T-helper 2 cell (primary cell): ENCODE measurements at regions not wholly inside any gene's neighbourhood (a gene's known extent, or its start where the extent isn't known, plus 50 kb on each side); places are given as distances from the start of the nearest gene placed in this dataset.

Experiments
- DNase-seq, 5 experiments: peaks; one replicate each; pipeline versions ENCODE4 v3.0.0 to v3.0.0-alpha.2; 2012 to 2022

DNA sequence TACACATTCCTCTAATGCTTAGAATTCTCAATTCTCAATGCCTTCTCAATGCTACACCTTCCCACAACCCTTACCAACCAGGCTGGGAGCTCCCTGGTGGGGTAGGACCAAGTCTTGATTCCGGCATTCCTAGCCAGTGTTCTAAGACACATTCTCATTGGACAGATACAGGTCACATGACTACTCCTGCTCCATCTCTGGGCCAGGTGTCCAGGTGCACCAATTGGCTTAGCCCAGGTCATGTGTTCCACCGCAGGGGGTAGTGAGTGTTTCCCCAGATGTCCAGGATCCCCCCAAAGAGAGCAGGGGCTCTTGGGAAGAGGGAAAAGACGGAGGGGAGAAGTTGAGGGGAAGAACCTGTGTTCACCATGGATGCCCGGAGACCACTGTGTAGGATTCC is 58.7 kb upstream of the MLN start:
- DNase-seq: no peak

DNA sequence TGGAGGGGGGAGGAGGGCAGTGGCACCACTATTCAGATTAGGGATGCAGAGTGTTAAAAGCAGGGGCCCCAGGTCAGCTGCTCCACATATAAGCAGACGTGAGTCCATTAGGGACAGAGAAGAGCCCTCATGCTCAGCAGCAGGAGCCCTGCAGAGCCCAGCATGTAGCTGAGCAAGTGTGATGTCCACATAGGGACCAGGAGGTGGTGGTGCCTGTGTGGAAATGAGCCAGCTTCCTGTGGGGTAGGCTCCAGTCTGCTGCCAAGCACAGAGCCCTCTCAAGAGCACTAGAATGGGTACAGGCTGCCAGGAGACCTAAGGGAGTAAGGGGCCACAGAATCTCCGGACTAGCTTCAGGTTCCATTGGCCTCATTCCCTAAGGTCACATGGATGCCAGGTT is 57.9 kb upstream of the MLN start:
- peak in 1 of 5 experiments; percentile 38 for DNase-seq

DNA sequence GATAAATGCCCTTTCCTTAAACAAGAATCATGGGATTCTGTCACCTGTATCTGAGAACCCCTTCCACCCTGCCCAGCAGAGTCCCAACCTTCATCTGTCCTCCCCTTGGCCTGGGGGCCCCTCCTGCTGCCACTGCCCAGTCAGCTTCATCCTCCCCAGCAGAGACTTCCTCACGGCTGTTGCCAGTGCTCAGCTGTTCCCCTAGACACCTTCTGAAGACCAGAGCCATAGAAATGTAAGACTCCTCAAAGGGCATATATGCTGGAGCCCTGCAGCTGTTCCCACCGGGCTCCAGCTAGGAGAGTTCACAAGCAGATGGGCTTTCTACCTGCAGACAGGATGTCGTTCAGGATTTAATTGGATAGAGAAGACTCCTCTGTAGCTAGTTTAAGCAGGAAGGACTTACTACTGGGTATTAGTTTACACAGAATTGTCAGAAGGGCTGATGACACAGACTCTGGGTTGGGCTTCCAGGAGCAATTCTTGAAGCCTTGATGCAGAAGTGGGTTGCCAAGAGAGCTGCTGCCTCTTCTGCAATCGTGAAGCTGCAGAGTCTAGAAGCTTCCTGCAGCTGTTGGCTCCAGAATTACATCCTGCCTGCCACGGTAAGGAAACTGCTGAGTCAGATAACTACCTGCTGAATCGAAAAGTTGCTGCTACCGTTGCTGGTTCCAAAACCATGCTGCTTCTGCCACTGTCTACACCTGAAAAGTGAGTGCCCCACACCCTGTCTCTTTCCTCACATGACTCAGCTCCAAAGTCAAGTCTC is 57.1 kb upstream of the MLN start:
- DNase-seq: peak in 1 of 5 experiments; percentile 88

DNA sequence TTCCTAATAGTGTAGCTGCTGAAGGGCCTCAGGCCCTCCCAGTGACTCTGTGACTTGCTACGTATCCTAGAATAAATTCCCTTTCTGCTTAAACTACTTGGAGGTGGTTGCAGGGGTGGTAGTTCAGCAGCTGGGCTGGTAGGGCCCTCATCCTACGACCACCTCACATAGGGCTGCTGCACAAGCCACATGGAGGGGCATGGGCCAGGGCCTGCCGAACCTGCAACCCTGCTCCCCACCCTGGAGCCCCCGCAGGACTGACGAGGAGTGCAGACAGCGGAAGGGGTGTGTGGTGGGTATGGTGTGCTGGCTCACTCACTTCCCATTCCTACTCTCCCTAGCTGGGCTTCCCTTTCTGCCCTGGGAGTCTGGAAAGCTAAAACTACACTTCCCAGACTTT is 56.2 kb upstream of the MLN start:
- no peak for DNase-seq

DNA sequence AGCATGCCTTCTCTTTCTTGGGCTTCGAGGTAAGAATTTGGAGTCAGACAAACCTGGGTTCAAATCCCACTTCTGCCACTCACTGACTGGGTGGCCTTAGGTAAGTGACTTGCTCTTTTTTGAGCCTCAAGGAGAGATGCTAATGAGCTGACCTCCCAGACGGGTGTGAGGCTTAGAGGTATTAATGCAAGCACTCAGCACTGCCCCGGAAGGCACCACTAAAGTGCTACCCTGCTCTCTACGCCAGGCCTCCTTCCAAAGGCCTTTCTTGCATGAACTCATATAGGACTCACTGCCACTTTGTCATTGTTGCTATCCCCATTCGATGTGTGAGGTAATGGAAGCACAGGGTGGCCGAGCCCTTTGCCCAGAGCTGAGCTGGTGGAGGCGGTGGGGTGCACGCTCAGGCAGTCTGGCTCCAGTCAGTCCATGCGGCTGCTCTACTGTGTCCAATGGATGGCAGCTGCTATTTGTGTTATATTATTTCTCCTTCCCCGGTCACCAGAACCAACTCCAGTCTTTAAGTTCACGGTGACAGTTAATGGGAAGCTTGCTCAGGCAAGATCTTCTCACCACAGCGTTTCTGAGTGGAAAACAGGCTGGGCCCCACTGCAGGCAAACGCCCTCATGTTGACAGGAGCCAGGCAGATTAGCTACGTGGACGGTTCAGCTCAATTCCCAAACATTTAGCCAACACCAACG is 55.2 kb upstream of the MLN start:
- DNase-seq: no peak

DNA sequence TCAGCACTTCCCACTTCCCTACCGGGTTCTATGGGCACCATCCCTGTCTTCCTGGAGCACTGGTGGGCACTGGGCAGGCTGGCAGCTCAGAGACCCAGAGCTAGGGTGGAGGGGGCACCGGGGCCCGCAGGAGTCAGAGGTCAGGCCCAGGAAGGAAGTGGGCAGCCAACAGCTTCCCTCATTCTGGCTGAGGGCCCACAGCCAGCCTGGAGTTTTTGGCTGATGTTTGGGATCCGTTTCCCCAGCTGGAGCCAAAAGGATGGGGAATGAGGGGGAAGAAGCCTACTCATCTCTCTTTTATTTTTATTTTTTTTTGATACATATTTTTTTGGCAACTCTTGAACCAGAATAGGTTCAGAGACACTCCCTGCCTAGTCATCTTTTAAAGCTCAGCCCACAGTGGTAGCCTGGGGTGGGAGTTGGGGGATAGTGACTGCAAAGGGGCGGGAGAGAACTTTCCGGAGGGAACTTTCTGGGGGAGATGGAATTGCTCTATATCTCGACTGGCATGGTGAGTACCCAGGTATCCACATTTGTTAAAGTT is 54.2 kb upstream of the MLN start:
- no peak for DNase-seq

DNA sequence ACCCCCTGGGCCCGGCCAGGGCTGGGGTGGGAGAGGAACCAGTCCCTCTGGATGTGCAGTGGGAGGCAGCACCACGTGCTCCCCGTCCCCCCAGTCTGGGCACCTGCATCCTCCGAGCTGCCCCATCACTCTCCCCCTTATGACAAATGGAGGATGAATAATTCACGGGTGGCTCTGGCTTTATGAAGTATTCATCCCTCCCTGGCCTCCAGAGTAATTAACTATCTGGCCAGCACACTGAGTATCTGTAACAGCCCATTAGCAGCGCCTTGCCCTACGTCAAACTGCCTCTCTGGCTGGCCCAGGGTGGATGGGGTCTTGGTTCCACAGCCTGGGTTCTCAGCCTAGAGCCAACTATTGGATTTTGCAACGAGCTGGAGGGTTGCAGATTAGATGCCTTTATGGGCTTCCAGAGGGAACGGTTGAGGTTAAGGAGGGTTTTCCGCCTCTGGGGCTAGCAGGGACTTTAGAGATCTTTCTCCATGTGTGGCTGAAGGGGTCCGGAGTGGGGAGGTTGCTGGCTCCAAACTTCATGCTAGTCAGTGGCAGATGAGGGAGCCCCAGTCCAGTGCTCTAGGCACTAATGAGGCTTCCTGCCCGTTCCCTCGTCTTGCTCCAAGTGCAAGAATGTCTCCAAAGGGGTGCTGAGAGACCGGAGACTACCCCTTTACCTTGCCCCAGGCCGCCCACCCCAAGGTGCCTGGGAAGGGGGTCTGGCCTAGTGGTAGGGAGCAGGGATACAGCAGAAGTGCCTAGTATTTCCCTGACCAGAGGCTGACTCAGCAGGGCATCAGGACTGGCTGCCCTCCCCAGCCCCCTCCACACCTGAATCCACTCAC is 53.5 kb upstream of the MLN start:
- no peak for DNase-seq

DNA sequence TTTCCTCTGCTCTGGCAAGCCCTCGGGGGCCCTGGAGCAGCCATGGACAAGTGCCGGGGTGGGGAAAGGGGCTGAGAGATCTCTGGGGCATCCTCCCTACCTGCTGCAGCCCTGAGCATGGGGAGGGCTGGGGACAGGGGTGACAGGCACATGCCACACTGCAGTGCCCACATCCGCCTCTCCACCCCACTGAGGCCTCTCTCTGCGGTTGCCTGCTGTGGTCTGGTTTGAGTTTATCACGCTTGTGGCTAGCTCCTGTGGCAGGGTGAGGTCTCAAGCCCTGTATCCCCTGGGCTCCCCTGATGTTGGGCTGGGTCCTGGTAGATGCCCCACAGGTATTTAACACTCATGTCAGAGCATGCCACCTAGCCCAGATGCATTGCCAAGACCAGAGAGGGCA is 52.9 kb upstream of the MLN start:
- DNase-seq: peak; percentile 21 to 96 (median 47)

DNA sequence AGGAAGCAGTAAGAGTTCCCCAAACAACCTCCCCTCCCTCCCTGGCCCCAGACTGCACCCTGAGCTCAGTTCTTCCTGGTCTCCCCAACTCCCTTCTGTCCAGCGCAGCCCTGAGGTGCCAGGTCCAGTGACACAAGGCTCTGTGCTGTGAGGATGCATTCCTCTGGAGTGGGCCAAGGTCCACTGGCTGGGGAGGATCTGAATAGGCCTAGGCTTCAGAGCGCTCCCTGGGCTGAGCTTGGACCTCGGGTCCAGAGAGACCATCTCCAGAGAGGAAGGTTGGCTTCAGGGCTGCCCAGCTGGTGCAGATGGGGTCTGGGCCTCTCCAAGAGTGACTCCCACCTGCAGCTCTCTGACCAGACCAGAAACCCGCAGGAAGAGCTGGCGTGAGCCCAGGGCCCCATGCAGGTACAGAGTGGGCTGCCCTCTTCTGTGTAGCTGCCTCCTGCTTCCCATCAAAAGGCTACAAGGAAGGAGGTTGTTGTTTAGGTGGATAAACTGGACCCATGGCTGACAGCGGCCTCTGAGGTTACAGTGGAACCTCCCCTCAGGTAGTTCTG is 52.3 kb upstream of the MLN start:
- no peak for DNase-seq

DNA sequence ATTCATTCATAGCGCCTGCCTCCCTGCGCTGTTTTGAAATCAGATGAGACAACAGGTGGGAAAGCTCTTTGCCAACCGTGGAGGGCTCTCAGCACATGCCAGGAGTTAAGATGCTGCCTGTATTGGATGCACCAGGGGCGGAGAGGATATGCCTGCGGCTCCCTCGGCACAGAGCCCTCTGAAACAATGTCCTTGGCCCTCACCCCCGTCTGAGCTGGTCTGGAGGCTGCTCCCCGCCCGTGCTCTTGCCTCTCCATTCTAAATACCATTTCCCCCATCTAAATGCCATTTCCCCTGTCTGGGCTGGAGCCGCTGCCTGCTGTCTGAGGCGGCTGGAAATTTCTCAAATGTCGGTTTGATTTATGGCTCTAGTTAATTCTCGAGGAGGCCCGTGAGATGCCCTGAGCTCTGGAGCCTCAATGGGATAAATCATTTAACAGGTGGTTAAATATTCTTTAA is 50.8 kb upstream of the MLN start:
- no peak for DNase-seq

DNA sequence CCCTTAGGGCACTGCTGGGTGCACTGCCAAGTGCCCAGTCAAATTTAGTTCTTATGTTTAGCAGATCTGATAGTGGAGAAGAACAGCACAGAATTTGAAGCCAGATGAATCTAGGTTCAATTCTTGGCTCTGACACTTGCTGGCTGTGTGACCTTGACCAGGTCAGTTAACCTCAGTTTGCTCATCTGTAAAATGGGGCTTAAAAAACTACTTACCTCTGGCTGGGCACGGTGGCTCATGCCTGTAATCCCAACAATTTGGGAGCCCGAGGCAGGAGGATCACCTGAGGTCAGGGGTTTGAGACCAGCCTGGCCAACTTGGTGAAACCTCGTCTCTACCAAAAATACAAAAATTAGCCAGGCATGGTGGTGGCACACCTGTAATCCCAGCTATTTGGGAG is 49.9 kb upstream of the MLN start:
- no peak for DNase-seq
